ENCODE measurements at regions not wholly inside any gene's neighbourhood (a gene's known extent, or its start where the extent isn't known, plus 50 kb on each side); places are given as distances from the start of the nearest gene placed in this dataset.

DNA sequence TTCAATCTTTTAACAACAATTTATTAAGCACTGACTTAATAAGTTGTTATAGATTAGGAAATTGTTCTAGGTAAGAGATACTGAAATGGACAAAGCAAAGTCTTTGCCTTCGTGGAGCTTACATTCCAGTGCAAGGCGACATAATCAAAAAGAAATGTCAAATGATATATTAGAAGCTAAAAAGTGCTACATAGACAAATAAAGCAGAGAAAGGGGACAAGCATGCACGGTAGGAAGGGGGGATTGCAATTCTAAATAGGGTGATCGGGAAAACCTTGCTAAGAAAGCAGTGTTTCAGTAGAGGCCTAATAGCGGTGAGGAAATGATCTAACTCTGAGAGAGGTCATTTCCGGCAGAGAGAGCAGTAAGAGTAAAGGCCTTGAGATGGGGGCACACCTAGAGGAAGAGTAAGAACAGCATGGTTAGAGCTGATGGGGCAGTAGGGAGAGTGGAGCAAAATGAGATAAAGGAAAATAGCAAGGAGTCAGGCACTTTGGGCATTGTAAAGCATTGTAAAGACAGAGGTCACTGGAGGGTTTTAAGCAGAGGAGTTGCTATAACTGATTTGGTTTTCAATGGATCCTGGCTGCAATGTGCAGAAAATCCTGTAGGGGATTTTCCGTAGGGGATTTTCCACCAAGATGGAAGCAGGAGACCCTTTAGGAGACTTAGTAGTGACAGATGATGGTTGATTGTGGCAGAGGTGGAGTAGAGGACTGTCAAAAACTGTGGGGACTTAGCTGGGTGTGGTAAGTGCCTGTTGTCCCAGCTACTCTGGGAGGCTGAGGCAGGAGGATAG lies 71.7 kb upstream of the CFAP20DC start:
- Mint-ChIP-seq H3K27me3 (ENCODE audit: insufficient read depth, low read depth, poor library complexity) (peaks cover 4% of the 10 kb centered on the region), H3K9me3 (peaks cover 11% of the 10 kb centered on the region; the same call in 2 of the 3 replicates), H3K4me3 (no peak overlapping the region), H3K36me3 (ENCODE audit: low read depth) (peaks cover 10% of the 10 kb centered on the region; the same call in 2 of the 3 replicates), H3K27ac (no peak overlapping the region), H3K4me1 (peaks cover 6% of the 10 kb centered on the region)
- TF ChIP-seq STAT1 (IDR thresholded peaks at IDR 0.05; ENCODE audit: unreplicated experiment) (no peak), CTCF (conservative IDR thresholded peaks at IDR 0.05; ENCODE audit: low read depth in 2 of 2) (peak in 1 of 2 experiments; percentile 48; a peak in 2 of 4 replicates), NANOG (IDR thresholded peaks at IDR 0.05; ENCODE audit: borderline replicate concordance) (no peak), ZNF114 (CRISPR knock-in tag; IDR thresholded peaks at IDR 0.05) (no peak), POLR2AphosphoS5 (IDR thresholded peaks at IDR 0.05; ENCODE audit: low read depth) (no peak)
- TF ChIP-seq, protein P1, sequence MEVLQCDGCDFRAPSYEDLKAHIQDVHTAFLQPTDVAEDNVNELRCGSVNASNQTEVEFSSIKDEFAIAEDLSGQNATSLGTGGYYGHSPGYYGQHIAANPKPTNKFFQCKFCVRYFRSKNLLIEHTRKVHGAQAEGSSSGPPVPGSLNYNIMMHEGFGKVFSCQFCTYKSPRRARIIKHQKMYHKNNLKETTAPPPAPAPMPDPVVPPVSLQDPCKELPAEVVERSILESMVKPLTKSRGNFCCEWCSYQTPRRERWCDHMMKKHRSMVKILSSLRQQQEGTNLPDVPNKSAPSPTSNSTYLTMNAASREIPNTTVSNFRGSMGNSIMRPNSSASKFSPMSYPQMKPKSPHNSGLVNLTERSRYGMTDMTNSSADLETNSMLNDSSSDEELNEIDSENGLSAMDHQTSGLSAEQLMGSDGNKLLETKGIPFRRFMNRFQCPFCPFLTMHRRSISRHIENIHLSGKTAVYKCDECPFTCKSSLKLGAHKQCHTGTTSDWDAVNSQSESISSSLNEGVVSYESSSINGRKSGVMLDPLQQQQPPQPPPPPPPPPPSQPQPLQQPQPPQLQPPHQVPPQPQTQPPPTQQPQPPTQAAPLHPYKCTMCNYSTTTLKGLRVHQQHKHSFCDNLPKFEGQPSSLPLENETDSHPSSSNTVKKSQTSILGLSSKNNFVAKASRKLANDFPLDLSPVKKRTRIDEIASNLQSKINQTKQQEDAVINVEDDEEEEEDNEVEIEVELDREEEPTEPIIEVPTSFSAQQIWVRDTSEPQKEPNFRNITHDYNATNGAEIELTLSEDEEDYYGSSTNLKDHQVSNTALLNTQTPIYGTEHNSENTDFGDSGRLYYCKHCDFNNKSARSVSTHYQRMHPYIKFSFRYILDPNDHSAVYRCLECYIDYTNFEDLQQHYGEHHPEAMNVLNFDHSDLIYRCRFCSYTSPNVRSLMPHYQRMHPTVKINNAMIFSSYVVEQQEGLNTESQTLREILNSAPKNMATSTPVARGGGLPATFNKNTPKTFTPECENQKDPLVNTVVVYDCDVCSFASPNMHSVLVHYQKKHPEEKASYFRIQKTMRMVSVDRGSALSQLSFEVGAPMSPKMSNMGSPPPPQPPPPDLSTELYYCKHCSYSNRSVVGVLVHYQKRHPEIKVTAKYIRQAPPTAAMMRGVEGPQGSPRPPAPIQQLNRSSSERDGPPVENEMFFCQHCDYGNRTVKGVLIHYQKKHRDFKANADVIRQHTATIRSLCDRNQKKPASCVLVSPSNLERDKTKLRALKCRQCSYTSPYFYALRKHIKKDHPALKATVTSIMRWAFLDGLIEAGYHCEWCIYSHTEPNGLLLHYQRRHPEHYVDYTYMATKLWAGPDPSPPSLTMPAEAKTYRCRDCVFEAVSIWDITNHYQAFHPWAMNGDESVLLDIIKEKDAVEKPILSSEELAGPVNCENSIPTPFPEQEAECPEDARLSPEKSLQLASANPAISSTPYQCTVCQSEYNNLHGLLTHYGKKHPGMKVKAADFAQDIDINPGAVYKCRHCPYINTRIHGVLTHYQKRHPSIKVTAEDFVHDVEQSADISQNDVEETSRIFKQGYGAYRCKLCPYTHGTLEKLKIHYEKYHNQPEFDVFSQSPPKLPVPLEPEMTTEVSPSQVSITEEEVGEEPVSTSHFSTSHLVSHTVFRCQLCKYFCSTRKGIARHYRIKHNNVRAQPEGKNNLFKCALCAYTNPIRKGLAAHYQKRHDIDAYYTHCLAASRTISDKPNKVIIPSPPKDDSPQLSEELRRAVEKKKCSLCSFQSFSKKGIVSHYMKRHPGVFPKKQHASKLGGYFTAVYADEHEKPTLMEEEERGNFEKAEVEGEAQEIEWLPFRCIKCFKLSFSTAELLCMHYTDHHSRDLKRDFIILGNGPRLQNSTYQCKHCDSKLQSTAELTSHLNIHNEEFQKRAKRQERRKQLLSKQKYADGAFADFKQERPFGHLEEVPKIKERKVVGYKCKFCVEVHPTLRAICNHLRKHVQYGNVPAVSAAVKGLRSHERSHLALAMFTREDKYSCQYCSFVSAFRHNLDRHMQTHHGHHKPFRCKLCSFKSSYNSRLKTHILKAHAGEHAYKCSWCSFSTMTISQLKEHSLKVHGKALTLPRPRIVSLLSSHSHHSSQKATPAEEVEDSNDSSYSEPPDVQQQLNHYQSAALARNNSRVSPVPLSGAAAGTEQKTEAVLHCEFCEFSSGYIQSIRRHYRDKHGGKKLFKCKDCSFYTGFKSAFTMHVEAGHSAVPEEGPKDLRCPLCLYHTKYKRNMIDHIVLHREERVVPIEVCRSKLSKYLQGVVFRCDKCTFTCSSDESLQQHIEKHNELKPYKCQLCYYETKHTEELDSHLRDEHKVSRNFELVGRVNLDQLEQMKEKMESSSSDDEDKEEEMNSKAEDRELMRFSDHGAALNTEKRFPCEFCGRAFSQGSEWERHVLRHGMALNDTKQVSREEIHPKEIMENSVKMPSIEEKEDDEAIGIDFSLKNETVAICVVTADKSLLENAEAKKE (CRISPR knock-in tag; IDR thresholded peaks at IDR 0.05): no peak
- TF ChIP-seq, protein P2, sequence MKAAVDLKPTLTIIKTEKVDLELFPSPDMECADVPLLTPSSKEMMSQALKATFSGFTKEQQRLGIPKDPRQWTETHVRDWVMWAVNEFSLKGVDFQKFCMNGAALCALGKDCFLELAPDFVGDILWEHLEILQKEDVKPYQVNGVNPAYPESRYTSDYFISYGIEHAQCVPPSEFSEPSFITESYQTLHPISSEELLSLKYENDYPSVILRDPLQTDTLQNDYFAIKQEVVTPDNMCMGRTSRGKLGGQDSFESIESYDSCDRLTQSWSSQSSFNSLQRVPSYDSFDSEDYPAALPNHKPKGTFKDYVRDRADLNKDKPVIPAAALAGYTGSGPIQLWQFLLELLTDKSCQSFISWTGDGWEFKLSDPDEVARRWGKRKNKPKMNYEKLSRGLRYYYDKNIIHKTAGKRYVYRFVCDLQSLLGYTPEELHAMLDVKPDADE (IDR thresholded peaks at IDR 0.05): no peak
- Histone ChIP-seq H2AFZ (peak overlapping the region; percentile 80), H3K4me3 (no peak overlapping the region), H3K4me2 (no peak overlapping the region), H4K20me1 (replicated peaks; ENCODE audit: insufficient read depth) (no peaks in the 10 kb centered on the region), H3K79me2 (replicated peaks; ENCODE audit: insufficient read depth) (no peaks in the 10 kb centered on the region), H3K36me3 (ENCODE audit: insufficient read depth) (no peaks in the 10 kb centered on the region), H3K4me1 (ENCODE audit: insufficient read depth) (no peaks in the 10 kb centered on the region), H3K27ac (ENCODE audit: low read depth) (no peak overlapping the region), H3K27me3 (ENCODE audit: insufficient read depth) (no peaks in the 10 kb centered on the region), H3F3A (replicated peaks; ENCODE audit: low read depth) (no peaks in the 10 kb centered on the region), H3K9me2 (ENCODE audit: insufficient read depth) (0 out of 2 replicates have a peak, but pooled peaks cover 9% of the 10 kb centered on the region)
- peak; percentile 38 for ATAC-seq
- peak; percentile 42 for DNase-seq (ENCODE audit: low spot score)
